Stomach (tissue), 4 donors: ENCODE measurements at regions not wholly inside any gene's neighbourhood (a gene's known extent, or its start where the extent isn't known, plus 50 kb on each side); places are given as distances from the start of the nearest gene placed in this dataset.

Experiments
- EP300 ChIP-seq: sonication (generic); formaldehyde crosslinking; IDR thresholded peaks from one replicate; pipeline ENCODE4 v1.6.1; 2017; ENCODE audit warnings: antibody characterized with exemption
- POLR2A ChIP-seq, 4 donors: fragments of 450-650 bp; IDR thresholded peaks; one replicate each; pipeline ENCODE4 v1.6.1; 2016; ENCODE audit warnings: antibody characterized with exemption in 4 of 4, control low read depth in 2 of 4, mild to moderate bottlenecking in 1 of 4, moderate library complexity in 1 of 4
- POLR2AphosphoS5 ChIP-seq, 3 donors: sonication (generic); formaldehyde crosslinking; IDR thresholded peaks; one replicate each; pipeline ENCODE4 v1.6.1; 2016; ENCODE audit warnings: antibody characterized with exemption in 3 of 3
- TF ChIP-seq, protein P1 (sequence below), 7 experiments: fragments of 450-650 bp in 4 of 7; fragments of 200-600 bp in 3 of 7; sonication (generic) in 3 of 7; IDR thresholded peaks; one replicate each; pipeline ENCODE4 v1.5.1; 2016 to 2019; ENCODE audit warnings: antibody characterized with exemption in 7 of 7, control low read depth in 2 of 7, mild to moderate bottlenecking in 1 of 7

DNA sequence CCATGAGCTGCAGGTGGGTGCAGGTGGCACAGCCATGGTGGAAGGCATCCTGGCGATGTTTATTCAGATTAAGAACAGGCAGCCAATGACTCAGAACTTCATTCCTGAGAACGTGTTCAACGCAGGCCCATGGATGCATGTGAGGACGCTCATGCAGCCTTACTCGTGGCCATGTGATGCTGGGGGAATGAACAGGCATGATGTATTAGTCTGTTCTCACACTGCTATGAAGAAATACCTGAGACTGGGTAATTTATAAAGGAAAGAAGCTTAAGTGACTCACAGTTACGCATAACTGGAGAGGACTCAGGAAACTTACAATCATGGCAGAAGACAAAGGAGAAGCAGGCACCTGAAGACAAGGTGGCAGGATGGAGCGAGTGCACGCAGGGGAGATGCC lies 146.6 kb downstream of the RNASET2 start:
- TF ChIP-seq, protein P1, sequence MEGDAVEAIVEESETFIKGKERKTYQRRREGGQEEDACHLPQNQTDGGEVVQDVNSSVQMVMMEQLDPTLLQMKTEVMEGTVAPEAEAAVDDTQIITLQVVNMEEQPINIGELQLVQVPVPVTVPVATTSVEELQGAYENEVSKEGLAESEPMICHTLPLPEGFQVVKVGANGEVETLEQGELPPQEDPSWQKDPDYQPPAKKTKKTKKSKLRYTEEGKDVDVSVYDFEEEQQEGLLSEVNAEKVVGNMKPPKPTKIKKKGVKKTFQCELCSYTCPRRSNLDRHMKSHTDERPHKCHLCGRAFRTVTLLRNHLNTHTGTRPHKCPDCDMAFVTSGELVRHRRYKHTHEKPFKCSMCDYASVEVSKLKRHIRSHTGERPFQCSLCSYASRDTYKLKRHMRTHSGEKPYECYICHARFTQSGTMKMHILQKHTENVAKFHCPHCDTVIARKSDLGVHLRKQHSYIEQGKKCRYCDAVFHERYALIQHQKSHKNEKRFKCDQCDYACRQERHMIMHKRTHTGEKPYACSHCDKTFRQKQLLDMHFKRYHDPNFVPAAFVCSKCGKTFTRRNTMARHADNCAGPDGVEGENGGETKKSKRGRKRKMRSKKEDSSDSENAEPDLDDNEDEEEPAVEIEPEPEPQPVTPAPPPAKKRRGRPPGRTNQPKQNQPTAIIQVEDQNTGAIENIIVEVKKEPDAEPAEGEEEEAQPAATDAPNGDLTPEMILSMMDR (IDR thresholded peaks at IDR 0.05): no peak
- TF ChIP-seq POLR2AphosphoS5 (IDR thresholded peaks at IDR 0.05) (no peak), POLR2A (IDR thresholded peaks at IDR 0.05) (no peak), EP300 (no peak)
